PC-9 (cell line): ENCODE measurements at regions not wholly inside any gene's neighbourhood (a gene's known extent, or its start where the extent isn't known, plus 50 kb on each side); places are given as distances from the start of the nearest gene placed in this dataset.

Experiments used
- BruUV-seq: library from RNA; stranded (reverse); fragments of 400-500 nt; replicated peaks from 2 replicates; lab custom pipeline; 2021; lab: Mats Ljungman, UMichigan
- CTCF ChIA-PET: fragments of 300-600 bp; sonication (Branson Sonifier 250); formaldehyde crosslinking; loops from one replicate; lab custom pipeline; 2022; ENCODE audit warnings: antibody characterized with exemption; lab: Charles Lee
- POLR2A ChIA-PET: fragments of 300-600 bp; sonication (Branson Sonifier 250); formaldehyde crosslinking; loops from one replicate; lab custom pipeline; 2022; ENCODE audit warnings: antibody characterized with exemption; ENCODE audit not compliant: unreplicated experiment; lab: Charles Lee
- DNase-seq, 2 experiments: peaks; one replicate each; pipeline versions ENCODE4 v3.0.0 to v3.0.0-alpha.2; 2015 to 2022; ENCODE audit warnings: mixed read lengths in 1 of 2
- H2AFZ ChIP-seq: fragments of 200-600 bp; sonication (generic); 2 replicates; pipeline ENCODE4 v1.8.1; 2017; ENCODE audit warnings: antibody characterized with exemption
- H3F3A ChIP-seq: fragments of 200-600 bp; sonication (generic); 2 replicates; pipeline ENCODE4 v1.8.1; 2017; ENCODE audit warnings: antibody characterized with exemption, mild to moderate bottlenecking, low read depth; ENCODE audit not compliant: insufficient read depth
- H3K27ac ChIP-seq: fragments of 200-600 bp; sonication (generic); 2 replicates; pipeline ENCODE4 v1.6.1; 2016; ENCODE audit warnings: mixed run types
- H3K27me3 ChIP-seq: fragments of 200-600 bp; sonication (generic); 2 replicates; pipeline ENCODE4 v1.6.1; 2016; ENCODE audit warnings: low read depth, mixed run types; ENCODE audit not compliant: insufficient read depth
- H3K36me3 ChIP-seq: fragments of 200-600 bp; sonication (generic); 2 replicates; pipeline ENCODE4 v1.6.1; 2016; ENCODE audit warnings: low read depth, mixed run types
- H3K4me1 ChIP-seq: fragments of 200-600 bp; sonication (generic); replicated peaks from 2 replicates; pipeline ENCODE4 v1.6.1; 2016; ENCODE audit warnings: mixed run types; ENCODE audit not compliant: insufficient read depth
- H3K4me2 ChIP-seq: fragments of 200-600 bp; sonication (generic); 2 replicates; pipeline ENCODE4 v1.6.1; 2017; ENCODE audit warnings: mixed run types
- H3K4me3 ChIP-seq: fragments of 200-600 bp; sonication (generic); 2 replicates; pipeline ENCODE4 v1.6.1; 2016; ENCODE audit warnings: mixed run types
- H3K79me2 ChIP-seq: fragments of 200-600 bp; sonication (generic); 2 replicates; pipeline ENCODE4 v1.6.1; 2017; ENCODE audit warnings: low read depth, mixed run types
- H3K9me2 ChIP-seq: fragments of 200-600 bp; sonication (generic); 2 replicates; pipeline ENCODE4 v1.8.1; 2017; ENCODE audit warnings: mild to moderate bottlenecking; ENCODE audit not compliant: insufficient read depth
- H3K9me3 ChIP-seq: fragments of 200-600 bp; sonication (generic); 2 replicates; pipeline ENCODE4 v1.8.1; 2016; ENCODE audit warnings: low read depth; ENCODE audit not compliant: insufficient read depth
- H4K20me1 ChIP-seq: fragments of 200-600 bp; sonication (generic); 2 replicates; pipeline ENCODE4 v1.8.1; 2017; ENCODE audit not compliant: insufficient read depth
- CTCF ChIP-seq: fragments of 200-600 bp; sonication (generic); conservative IDR thresholded peaks from 2 replicates; pipeline ENCODE4 v1.6.1; 2017; ENCODE audit warnings: mixed run types, antibody characterized with exemption, mild to moderate bottlenecking, moderate library complexity
- EZH2 ChIP-seq: fragments of 200-600 bp; sonication (generic); IDR thresholded peaks from 2 replicates; pipeline ENCODE4 v1.8.0; 2017; ENCODE audit warnings: antibody characterized with exemption, low read depth
- intact Hi-C: fragments of 100-400 bp; cut with micrococcal nuclease; formaldehyde crosslinking; loops from one replicate; pipeline ENCODE4 v1.10.0; 2022; ENCODE audit not compliant: unreplicated experiment

DNA sequence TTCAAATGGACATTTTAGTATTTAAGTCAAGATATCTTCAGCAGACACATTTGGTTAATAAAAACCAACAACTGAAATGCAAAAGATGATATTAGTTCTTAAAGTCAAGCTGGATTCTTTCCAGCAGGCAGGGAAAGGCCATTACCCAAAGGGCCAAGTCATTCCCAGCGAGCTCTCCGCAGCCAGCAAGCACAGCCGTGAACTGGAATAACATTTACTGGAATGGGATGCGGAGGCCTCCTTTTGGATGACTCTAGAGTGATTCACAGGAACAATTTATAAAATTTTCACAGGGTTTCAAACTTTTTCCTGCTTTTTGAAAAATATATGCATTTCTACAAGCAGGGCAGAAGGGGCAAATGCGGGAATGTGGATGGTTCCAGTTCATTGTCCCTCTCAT is 76.6 kb upstream of the DAB2 start:
- CTCF ChIA-PET, result interaction anchor here (0.5 to 0.9 kb wide), 6 partner anchors 15 to 420 kb away, joined by 3 to 13 read pairs (median 4); no protein-coding TSS in a partner anchor
- Histone ChIP-seq H3F3A (no peaks in the 10 kb centered on the region; the same call in 1 of the 2 replicates), H3K27me3 (no peaks in the 10 kb centered on the region), H3K4me2 (no peak overlapping the region), H3K4me1 (peaks cover 11% of the 10 kb centered on the region), H3K9me3 (no peaks in the 10 kb centered on the region), H3K79me2 (no peaks in the 10 kb centered on the region), H3K9me2 (no peaks in the 10 kb centered on the region), H3K27ac (no peak overlapping the region), H2AFZ (no peak overlapping the region), H3K4me3 (no peak overlapping the region), H3K36me3 (no peaks in the 10 kb centered on the region), H4K20me1 (no peaks in the 10 kb centered on the region)
- BruUV-seq, result no TSS peak
- TF ChIP-seq EZH2 (no peak), CTCF (no peak)
- DNase-seq, result peak in 1 of 2 experiments; percentile 31
- POLR2A ChIA-PET, result interaction anchor here (0.5 to 0.6 kb wide), 3 partner anchors 9 to 231 kb away, joined by 3 to 7 read pairs (median 4); no protein-coding TSS in a partner anchor
- intact Hi-C loops, result loop anchor here (5.0 kb wide), 1 partner anchor 74 kb away; no protein-coding TSS in a partner anchor

DNA sequence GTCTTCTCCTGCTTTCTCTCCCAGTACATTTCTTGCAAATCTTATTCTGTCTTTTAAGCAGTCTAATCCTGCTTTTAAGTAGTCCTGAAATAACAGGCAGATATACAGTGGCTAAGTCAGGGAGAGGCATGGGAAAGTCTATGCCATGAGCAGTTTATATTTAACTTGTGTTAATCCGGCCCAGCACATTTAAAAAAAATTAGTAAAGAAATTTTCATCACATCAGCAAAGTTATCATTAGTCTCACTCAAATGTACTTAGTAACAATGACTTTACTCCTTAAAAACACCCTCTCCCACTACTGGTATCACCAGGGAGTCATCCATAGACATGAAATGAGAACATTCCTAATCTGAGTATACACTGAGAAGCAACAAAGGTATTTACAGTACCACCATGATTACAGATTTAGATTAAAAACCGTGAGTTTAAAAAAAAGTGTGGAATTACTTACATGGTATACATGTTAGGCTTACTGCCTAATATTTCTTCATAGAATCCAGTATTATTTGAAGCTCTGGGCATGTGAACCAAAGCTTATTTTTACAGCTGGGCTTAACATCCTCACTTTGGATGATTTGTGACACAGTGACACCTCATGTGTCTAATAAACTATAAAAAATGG is 75.9 kb upstream of the DAB2 start:
- TF ChIP-seq CTCF (no peak), EZH2 (no peak)
- H3F3A ChIP-seq, result no peaks in the 10 kb centered on the region; the same call in 1 of the 2 replicates
- CTCF ChIA-PET, result interaction anchor here (0.5 to 0.9 kb wide), 2 partner anchors 30 to 124 kb away, joined by 3 read pairs; no protein-coding TSS in a partner anchor
- H3K4me2 ChIP-seq, result no peak overlapping the region
- no peaks in the 10 kb centered on the region for H3K79me2 ChIP-seq
- H3K4me1 ChIP-seq, result peaks cover 11% of the 10 kb centered on the region
- H3K36me3 ChIP-seq, result no peaks in the 10 kb centered on the region
- no peak for DNase-seq
- POLR2A ChIA-PET, result no interaction called here
- no TSS peak for BruUV-seq
- no peak overlapping the region for H2AFZ ChIP-seq
- no peaks in the 10 kb centered on the region for H4K20me1 ChIP-seq
- H3K9me2 ChIP-seq, result no peaks in the 10 kb centered on the region
- H3K27ac ChIP-seq, result no peak overlapping the region
- intact Hi-C loops, result loop anchor here (5.0 kb wide), 1 partner anchor 73 kb away; no protein-coding TSS in a partner anchor
- H3K9me3 ChIP-seq, result no peaks in the 10 kb centered on the region
- H3K27me3 ChIP-seq, result no peaks in the 10 kb centered on the region
- H3K4me3 ChIP-seq, result no peak overlapping the region

GRCh38 chr5:39498278-39498952 is 73.6 kb upstream of the DAB2 start:
- H3K9me3 ChIP-seq, result no peaks in the 10 kb centered on the region
- intact Hi-C loops, result loop anchor here (2.0 kb wide), 1 partner anchor 20 kb away; no protein-coding TSS in a partner anchor
- no peaks in the 10 kb centered on the region for H4K20me1 ChIP-seq
- no TSS peak for BruUV-seq
- no peaks in the 10 kb centered on the region for H3K9me2 ChIP-seq
- no peak overlapping the region for H3K27ac ChIP-seq
- H3K4me2 ChIP-seq, result peak overlapping the region; percentile 34
- no peak overlapping the region for H3K4me3 ChIP-seq
- H3K4me1 ChIP-seq, result peaks cover 11% of the 10 kb centered on the region
- no peaks in the 10 kb centered on the region for H3K36me3 ChIP-seq
- TF ChIP-seq CTCF (no peak), EZH2 (no peak)
- no peaks in the 10 kb centered on the region for H3K79me2 ChIP-seq
- DNase-seq, result peak in 1 of 2 experiments; percentile 46
- H3K27me3 ChIP-seq, result no peaks in the 10 kb centered on the region
- ChIA-PET POLR2A (no interaction called here), CTCF (interaction anchor here (0.6 kb wide), 1 partner anchor 48 kb away, joined by 3 read pairs; no protein-coding TSS in a partner anchor)
- no peaks in the 10 kb centered on the region; the same call in 1 of the 2 replicates for H3F3A ChIP-seq
- H2AFZ ChIP-seq, result no peak overlapping the region
